Bronchial epithelial cell (primary cell): ENCODE measurements at regions not wholly inside any gene's neighbourhood (a gene's known extent, or its start where the extent isn't known, plus 50 kb on each side); places are given as distances from the start of the nearest gene placed in this dataset.

Source experiments
- DNase-seq: peaks from one replicate; pipeline ENCODE4 v3.0.0-alpha.2; 2010; ENCODE audit warnings: low read depth
- FAIRE-seq: peaks from 2 replicates; lab custom pipeline; 2011; peaks lifted over from hg19 to GRCh38; lab: Jason Lieb, UNC
- H3K27me3 ChIP-seq: 2 replicates; pipeline ENCODE4 v1.5.1; 2011; ENCODE audit warnings: low read length; ENCODE audit not compliant: control insufficient read depth, insufficient read depth
- H3K36me3 ChIP-seq: 2 replicates; pipeline ENCODE4 v1.5.1; 2011; ENCODE audit warnings: low read length; ENCODE audit not compliant: control insufficient read depth, insufficient read depth
- H3K4me3 ChIP-seq: 2 replicates; pipeline ENCODE4 v1.5.1; 2011; ENCODE audit warnings: mild to moderate bottlenecking, low read depth, low read length, control low read depth
- TF ChIP-seq, protein P1 (sequence below): IDR thresholded peaks from 2 replicates; pipeline ENCODE4 v1.5.1; 2011; ENCODE audit warnings: mild to moderate bottlenecking, moderate library complexity, low read length, control low read depth, inconsistent platforms; ENCODE audit not compliant: insufficient read depth, severe bottlenecking

DNA sequence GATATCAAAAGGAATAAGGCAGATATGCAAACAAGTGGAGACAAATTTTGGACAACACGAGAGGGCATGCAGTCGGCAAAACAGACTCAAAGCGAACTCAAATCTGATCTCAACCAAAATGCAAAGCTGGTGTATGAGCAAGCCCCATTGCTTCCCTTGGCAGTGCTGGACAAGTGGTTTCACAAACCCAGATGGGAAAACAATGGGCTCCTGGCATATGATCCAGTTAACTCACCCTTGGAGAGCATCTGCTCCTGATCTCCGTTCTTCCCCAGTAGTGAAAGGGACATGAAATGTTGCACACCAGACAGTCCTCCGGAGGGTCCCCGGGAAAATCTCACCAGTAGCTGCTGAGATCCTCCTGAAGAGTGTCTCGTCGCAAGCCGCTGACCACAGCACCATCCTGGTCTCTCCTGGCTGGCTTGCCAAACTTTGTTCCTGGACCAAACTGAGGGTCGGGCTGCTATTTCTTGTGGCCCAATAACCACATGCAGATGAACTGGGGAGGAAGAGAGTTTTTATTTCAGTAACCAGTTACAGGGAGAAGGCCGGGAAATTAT, 84.3 kb upstream of the THBS2 start:
- no peak overlapping the region for H3K4me3 ChIP-seq
- H3K36me3 ChIP-seq, result no peaks in the 10 kb centered on the region
- no peaks in the 10 kb centered on the region for H3K27me3 ChIP-seq
- TF ChIP-seq, protein P1, sequence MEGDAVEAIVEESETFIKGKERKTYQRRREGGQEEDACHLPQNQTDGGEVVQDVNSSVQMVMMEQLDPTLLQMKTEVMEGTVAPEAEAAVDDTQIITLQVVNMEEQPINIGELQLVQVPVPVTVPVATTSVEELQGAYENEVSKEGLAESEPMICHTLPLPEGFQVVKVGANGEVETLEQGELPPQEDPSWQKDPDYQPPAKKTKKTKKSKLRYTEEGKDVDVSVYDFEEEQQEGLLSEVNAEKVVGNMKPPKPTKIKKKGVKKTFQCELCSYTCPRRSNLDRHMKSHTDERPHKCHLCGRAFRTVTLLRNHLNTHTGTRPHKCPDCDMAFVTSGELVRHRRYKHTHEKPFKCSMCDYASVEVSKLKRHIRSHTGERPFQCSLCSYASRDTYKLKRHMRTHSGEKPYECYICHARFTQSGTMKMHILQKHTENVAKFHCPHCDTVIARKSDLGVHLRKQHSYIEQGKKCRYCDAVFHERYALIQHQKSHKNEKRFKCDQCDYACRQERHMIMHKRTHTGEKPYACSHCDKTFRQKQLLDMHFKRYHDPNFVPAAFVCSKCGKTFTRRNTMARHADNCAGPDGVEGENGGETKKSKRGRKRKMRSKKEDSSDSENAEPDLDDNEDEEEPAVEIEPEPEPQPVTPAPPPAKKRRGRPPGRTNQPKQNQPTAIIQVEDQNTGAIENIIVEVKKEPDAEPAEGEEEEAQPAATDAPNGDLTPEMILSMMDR, result no peak
- no peak for FAIRE-seq
- no peak for DNase-seq

DNA sequence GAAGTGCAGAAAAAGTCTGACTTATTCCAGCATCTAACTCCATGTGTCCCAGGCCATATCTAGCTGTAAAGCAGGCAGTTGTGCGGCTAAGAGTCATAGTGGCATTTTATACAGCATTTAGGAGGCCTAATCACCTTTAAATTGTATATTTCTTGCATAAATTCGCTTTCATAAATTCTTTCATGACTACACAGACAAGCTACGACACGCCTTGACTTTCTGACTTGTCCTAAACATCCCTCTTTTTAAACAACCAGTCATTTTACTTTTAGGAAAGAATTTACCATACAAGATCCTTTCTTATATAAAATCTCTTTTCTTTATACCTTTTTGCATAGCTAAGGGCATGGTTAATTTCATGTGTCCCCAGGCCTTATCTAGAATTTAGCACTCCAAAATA, 81.7 kb upstream of the THBS2 start:
- no peak for FAIRE-seq
- Histone ChIP-seq H3K27me3 (no peaks in the 10 kb centered on the region), H3K4me3 (no peak overlapping the region), H3K36me3 (no peaks in the 10 kb centered on the region)
- peak; percentile 58 for DNase-seq
- TF ChIP-seq, protein P1, result no peak

DNA sequence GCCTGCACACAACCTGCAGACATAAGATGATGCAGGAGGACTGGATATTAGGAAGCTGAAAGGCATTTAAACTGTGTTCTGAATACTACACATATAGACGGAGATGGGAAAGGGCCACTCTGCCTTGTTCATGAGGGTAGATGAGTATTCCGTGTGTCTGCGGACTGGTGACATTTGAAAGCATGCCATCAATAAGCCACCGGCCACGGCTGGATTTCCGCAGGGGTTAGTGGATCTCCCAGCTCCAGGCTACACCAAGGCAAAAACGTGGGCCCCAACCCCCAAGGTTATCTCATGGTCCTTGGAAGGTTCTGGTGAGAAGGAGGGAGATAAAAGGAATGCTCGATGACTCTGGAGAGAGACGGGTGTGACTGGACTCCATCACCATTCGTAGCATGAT, 78.6 kb upstream of the THBS2 start:
- TF ChIP-seq, protein P1, result no peak
- Histone ChIP-seq H3K36me3 (no peaks in the 10 kb centered on the region), H3K4me3 (no peak overlapping the region), H3K27me3 (no peaks in the 10 kb centered on the region)
- FAIRE-seq (no peak), DNase-seq (no peak)

DNA sequence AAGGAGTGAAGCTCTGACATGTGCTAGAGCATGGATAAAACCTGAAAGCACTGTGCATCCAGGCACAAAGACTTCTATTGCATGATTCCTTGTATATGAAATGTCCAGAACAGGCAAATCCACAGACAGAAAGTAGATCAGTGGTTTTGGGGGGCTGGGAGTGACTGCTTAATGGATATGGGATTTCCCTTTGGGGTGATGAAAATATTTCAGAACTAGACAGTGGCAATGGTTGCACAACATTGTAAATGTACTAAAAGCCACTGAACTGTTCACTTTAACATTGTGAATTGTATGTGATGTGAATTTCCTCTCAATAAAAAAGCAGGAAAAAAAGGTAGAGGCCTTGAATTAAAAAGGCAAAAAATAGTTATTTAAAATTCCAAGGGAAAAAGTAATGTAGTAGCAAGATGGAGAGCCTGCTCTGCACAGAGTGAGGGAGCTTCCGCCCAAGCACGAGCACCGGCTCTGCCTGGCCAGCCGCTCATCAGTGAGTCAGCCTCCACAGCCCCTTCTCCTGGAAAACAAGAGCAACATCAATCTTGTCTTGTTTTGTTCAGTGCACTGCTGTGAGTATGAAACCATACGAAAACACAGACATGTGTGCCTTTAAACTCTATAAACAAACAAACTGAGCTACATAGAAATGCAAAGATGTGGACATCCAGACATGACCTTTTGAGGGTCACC, 74.6 kb upstream of the THBS2 start:
- H3K4me3 ChIP-seq, result no peak overlapping the region
- H3K27me3 ChIP-seq, result no peaks in the 10 kb centered on the region
- DNase-seq (peak; percentile 34), FAIRE-seq (no peak)
- TF ChIP-seq, protein P1, result no peak
- H3K36me3 ChIP-seq, result no peaks in the 10 kb centered on the region

DNA sequence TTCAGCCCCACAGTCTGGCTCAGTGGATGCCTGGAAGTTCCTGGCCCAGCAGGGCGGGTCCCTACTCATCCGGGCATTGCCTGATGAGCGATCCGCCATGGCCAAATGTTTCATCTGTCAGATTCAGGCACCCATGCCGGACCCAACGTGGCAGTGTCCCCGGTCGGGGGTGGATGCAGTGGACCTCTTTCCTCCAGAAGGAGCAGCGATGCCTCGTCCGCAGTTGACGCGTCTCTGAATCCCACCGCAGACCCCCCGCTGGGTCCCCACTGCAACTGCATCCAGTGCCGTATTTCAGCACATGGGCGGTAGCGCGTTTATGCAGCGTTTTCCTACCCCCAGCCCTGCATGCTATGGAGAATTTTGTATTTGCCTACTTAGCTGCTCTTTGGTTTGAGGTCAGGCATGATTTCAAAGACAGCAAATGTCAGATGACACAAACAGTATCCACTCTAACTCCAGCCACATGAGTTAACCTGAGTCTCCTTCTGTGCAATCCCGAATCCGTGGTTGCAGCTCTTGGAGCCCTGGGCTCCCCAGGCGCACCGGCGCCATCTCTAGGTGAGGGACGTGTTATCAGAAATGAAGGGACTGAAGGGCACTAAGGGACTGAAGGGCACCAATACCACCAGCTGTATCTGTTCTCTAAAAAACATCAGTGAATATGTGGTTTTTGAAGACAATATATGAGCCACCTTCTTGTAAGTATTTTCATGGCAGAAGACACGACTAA, 72.6 kb upstream of the THBS2 start:
- H3K4me3 ChIP-seq, result no peak overlapping the region
- TF ChIP-seq, protein P1, result peak; percentile 53
- no peaks in the 10 kb centered on the region for H3K36me3 ChIP-seq
- DNase-seq (peak; percentile 30), FAIRE-seq (no peak)
- H3K27me3 ChIP-seq, result no peaks in the 10 kb centered on the region
